GM23338 (cell line): ENCODE measurements at regions not wholly inside any gene's neighbourhood (a gene's known extent, or its start where the extent isn't known, plus 50 kb on each side); places are given as distances from the start of the nearest gene placed in this dataset.

Experiments used
- ATAC-seq: fragments of 200-7000 bp; cut with Tn5 transposase; 3 replicates; pipeline ENCODE4 v1.9.1; 2020
- DNase-seq: peaks from one replicate; pipeline ENCODE4 v3.0.0-alpha.2; 2015; ENCODE audit warnings: low spot score
- H2AFZ ChIP-seq: fragments of 200-600 bp; sonication (generic); 2 replicates; pipeline ENCODE4 v1.8.0; 2016; ENCODE audit warnings: antibody characterized with exemption, mild to moderate bottlenecking, moderate library complexity
- H3F3A ChIP-seq: fragments of 200-600 bp; sonication (generic); replicated peaks from 2 replicates; pipeline ENCODE4 v1.8.0; 2017; ENCODE audit warnings: antibody characterized with exemption, mixed run types, low read depth
- H3K27ac ChIP-seq: fragments of 200-600 bp; sonication (generic); 2 replicates; pipeline ENCODE4 v1.6.1; 2016; ENCODE audit warnings: low read depth
- H3K27me3 ChIP-seq: fragments of 200-600 bp; sonication (generic); 2 replicates; pipeline ENCODE4 v1.8.0; 2016; ENCODE audit warnings: mild to moderate bottlenecking, mixed run types, moderate library complexity; ENCODE audit not compliant: insufficient read depth
- H3K36me3 ChIP-seq: fragments of 200-600 bp; sonication (generic); 2 replicates; pipeline ENCODE4 v1.8.0; 2016; ENCODE audit warnings: mild to moderate bottlenecking; ENCODE audit not compliant: insufficient read depth
- H3K4me1 ChIP-seq: fragments of 200-600 bp; sonication (generic); 2 replicates; pipeline ENCODE4 v1.8.0; 2016; ENCODE audit warnings: mild to moderate bottlenecking, moderate library complexity; ENCODE audit not compliant: insufficient read depth
- H3K4me2 ChIP-seq: fragments of 200-600 bp; sonication (generic); 2 replicates; pipeline ENCODE4 v1.7.1; 2017; ENCODE audit warnings: mixed run types
- H3K4me3 ChIP-seq: fragments of 200-600 bp; sonication (generic); 2 replicates; pipeline ENCODE4 v1.6.1; 2016; ENCODE audit warnings: mixed run types
- H3K79me2 ChIP-seq: fragments of 200-600 bp; sonication (generic); replicated peaks from 2 replicates; pipeline ENCODE4 v1.8.0; 2017; ENCODE audit warnings: mild to moderate bottlenecking; ENCODE audit not compliant: insufficient read depth
- H3K9me2 ChIP-seq: fragments of 200-600 bp; sonication (generic); 2 replicates; pipeline ENCODE4 v1.8.0; 2017; ENCODE audit not compliant: insufficient read depth
- H4K20me1 ChIP-seq: fragments of 200-600 bp; sonication (generic); replicated peaks from 2 replicates; pipeline ENCODE4 v1.8.0; 2017; ENCODE audit warnings: mild to moderate bottlenecking; ENCODE audit not compliant: insufficient read depth
- H3K27ac Mint-ChIP-seq: 2 replicates; pipeline ENCODE4 v1.8.0; 2020; ENCODE audit warnings: inconsistent platforms, mild to moderate bottlenecking, moderate library complexity, mixed read lengths
- H3K27me3 Mint-ChIP-seq: 3 replicates; pipeline ENCODE4 v1.8.0; 2022; ENCODE audit warnings: low read depth, mild to moderate bottlenecking, moderate library complexity, mixed read lengths, inconsistent platforms; ENCODE audit not compliant: insufficient read depth, poor library complexity
- H3K36me3 Mint-ChIP-seq: 3 replicates; pipeline ENCODE4 v1.8.0; 2021; ENCODE audit warnings: low read depth, mild to moderate bottlenecking, inconsistent platforms, moderate library complexity, mixed read lengths
- H3K4me1 Mint-ChIP-seq: 3 replicates; pipeline ENCODE4 v1.8.0; 2020; ENCODE audit warnings: mild to moderate bottlenecking, inconsistent platforms, mixed read lengths
- H3K4me3 Mint-ChIP-seq: 3 replicates; pipeline ENCODE4 v1.8.0; 2021; ENCODE audit warnings: moderate library complexity, mild to moderate bottlenecking, inconsistent platforms, mixed read lengths
- H3K9me3 Mint-ChIP-seq: 3 replicates; pipeline ENCODE4 v1.8.0; 2020; ENCODE audit warnings: moderate library complexity, mild to moderate bottlenecking, inconsistent platforms, mixed read lengths
- CREB1 ChIP-seq: fragments of 250-450 bp; sonication (Bioruptor Pico); IDR thresholded peaks from 2 replicates; pipeline ENCODE4 v1.5.0; 2020; ENCODE audit warnings: low read depth, mild to moderate bottlenecking, moderate library complexity
- CTCF ChIP-seq, 2 experiments: fragments of 200-600 bp in 1 of 2; sonication (generic) in 1 of 2; conservative IDR thresholded peaks; 2 replicates each; pipeline versions ENCODE4 v1.5.1 to v1.6.1; 2016 to 2017; ENCODE audit warnings: antibody characterized with exemption in 2 of 2, low read depth in 2 of 2, mild to moderate bottlenecking in 2 of 2, moderate library complexity in 1 of 2
- ETS1 ChIP-seq: IDR thresholded peaks from 2 replicates; pipeline ENCODE4 v1.6.1; 2016; ENCODE audit warnings: antibody characterized with exemption
- EZH2phosphoT487 ChIP-seq: fragments of 200-600 bp; sonication (generic); IDR thresholded peaks from one replicate; pipeline ENCODE4 v1.8.1; 2018; ENCODE audit warnings: antibody characterized with exemption; ENCODE audit not compliant: unreplicated experiment
- JUNB ChIP-seq: IDR thresholded peaks from one replicate; pipeline ENCODE4 v1.6.1; 2016; ENCODE audit warnings: antibody characterized with exemption; ENCODE audit not compliant: unreplicated experiment
- NANOG ChIP-seq: IDR thresholded peaks from 2 replicates; pipeline ENCODE4 v1.6.1; 2016; ENCODE audit warnings: antibody characterized with exemption, borderline replicate concordance
- POLR2AphosphoS5 ChIP-seq: IDR thresholded peaks from 2 replicates; pipeline ENCODE4 v1.6.1; 2016; ENCODE audit warnings: antibody characterized with exemption, low read depth
- REST ChIP-seq: IDR thresholded peaks from one replicate; pipeline ENCODE4 v1.6.1; 2018; ENCODE audit warnings: antibody characterized with exemption; ENCODE audit not compliant: unreplicated experiment
- STAT1 ChIP-seq: IDR thresholded peaks from one replicate; pipeline ENCODE4 v1.6.1; 2016; ENCODE audit warnings: antibody characterized with exemption; ENCODE audit not compliant: unreplicated experiment
- ZNF114 ChIP-seq: fragments of 250-450 bp; sonication (Bioruptor Pico); IDR thresholded peaks from 2 replicates; pipeline ENCODE4 v1.5.0; 2020; ENCODE audit warnings: mild to moderate bottlenecking, moderate library complexity

- Histone ChIP-seq H3K9me2 (peaks cover 3% of the 10 kb centered on the region; the same call in 1 of the 2 replicates), H3K27ac (no peak overlapping the region), H3K4me3 (no peak overlapping the region), H3K36me3 (0 out of 2 replicates have a peak, but pooled peaks cover under 1% of the 10 kb centered on the region), H3K79me2 (no peaks in the 10 kb centered on the region), H3K4me1 (no peaks in the 10 kb centered on the region), H4K20me1 (no peaks in the 10 kb centered on the region), H3K4me2 (no peak overlapping the region), H2AFZ (0 out of 2 replicates have a peak overlapping the region, but pooled peaks have one; percentile 6), H3F3A (no peaks in the 10 kb centered on the region), H3K27me3 (no peaks in the 10 kb centered on the region)
- H3K4me3 Mint-ChIP-seq = no peak overlapping the region
- peaks cover 39% of the 10 kb centered on the region for H3K9me3 Mint-ChIP-seq
- H3K27me3 Mint-ChIP-seq = no peaks in the 10 kb centered on the region
- H3K36me3 Mint-ChIP-seq = peaks cover 17% of the 10 kb centered on the region; the same call in 2 of the 3 replicates
- ATAC-seq = no peak
- DNase-seq = no peak
- TF ChIP-seq POLR2AphosphoS5 = no peak
- H3K4me1 Mint-ChIP-seq = no peaks in the 10 kb centered on the region
- no peak overlapping the region for H3K27ac Mint-ChIP-seq
Measured at GRCh38 chr12:58701536-58701935, 218.8 kb downstream of the LRIG3 start.

- Mint-ChIP-seq H3K36me3 (peaks cover 15% of the 10 kb centered on the region; the same call in 2 of the 3 replicates), H3K4me1 (no peaks in the 10 kb centered on the region), H3K27ac (no peak overlapping the region), H3K9me3 (peaks cover 47% of the 10 kb centered on the region), H3K4me3 (no peak overlapping the region), H3K27me3 (peaks cover 3% of the 10 kb centered on the region)
- Histone ChIP-seq H3K27ac (no peak overlapping the region), H3K4me2 (no peak overlapping the region), H3K27me3 (no peaks in the 10 kb centered on the region), H3K4me3 (no peak overlapping the region), H3K79me2 (no peaks in the 10 kb centered on the region), H3F3A (no peaks in the 10 kb centered on the region), H4K20me1 (no peaks in the 10 kb centered on the region), H3K4me1 (no peaks in the 10 kb centered on the region), H3K36me3 (no peaks in the 10 kb centered on the region), H2AFZ (no peak overlapping the region), H3K9me2 (peaks cover 3% of the 10 kb centered on the region; the same call in 1 of the 2 replicates)
- ATAC-seq (no peak), DNase-seq (no peak)
- TF ChIP-seq CREB1 (CRISPR knock-in tag) (no peak), REST (no peak), STAT1 (no peak), ZNF114 (CRISPR knock-in tag) (no peak), JUNB (no peak), NANOG (no peak), CTCF (conservative IDR thresholded peaks at IDR 0.05; ENCODE audit: low read depth in 2 of 2) (no peak), EZH2phosphoT487 (no peak), ETS1 (no peak)
Measured at GRCh38 chr12:58703866-58704265, 216.4 kb downstream of the LRIG3 start.
